H1 (cell line): ENCODE measurements at regions not wholly inside any gene's neighbourhood (a gene's known extent, or its start where the extent isn't known, plus 50 kb on each side); places are given as distances from the start of the nearest gene placed in this dataset.

Experiments used
- ATF2 ChIP-seq: IDR thresholded peaks from 2 replicates; pipeline ENCODE4 v1.6.1; 2012; ENCODE audit warnings: low read length, inconsistent platforms
- CEBPB ChIP-seq: IDR thresholded peaks from 2 replicates; pipeline ENCODE4 v1.6.1; 2012; ENCODE audit warnings: low read depth, low read length
- CREB1 ChIP-seq: IDR thresholded peaks from 2 replicates; pipeline ENCODE4 v1.6.1; 2012; ENCODE audit warnings: inconsistent platforms
- CTCF ChIP-seq, 3 experiments: IDR thresholded peaks; 1 replicate in 2 of 3; 2 replicates in 1 of 3; pipeline versions ENCODE4 v1.5.1 to v1.6.1; 2011; ENCODE audit warnings: low read length in 3 of 3, mild to moderate bottlenecking in 3 of 3, inconsistent platforms in 2 of 3, low read depth in 1 of 3, moderate library complexity in 1 of 3; ENCODE audit not compliant: insufficient read depth in 1 of 3; ENCODE audit errors: control extremely low read depth in 1 of 3
- EGR1 ChIP-seq: IDR thresholded peaks from 2 replicates; pipeline ENCODE4 v1.6.1; 2011; ENCODE audit warnings: low read depth, low read length, borderline replicate concordance
- EP300 ChIP-seq, 2 experiments: IDR thresholded peaks; 1 replicate in 1 of 2; 2 replicates in 1 of 2; pipeline ENCODE4 v1.6.1; 2011 to 2012; ENCODE audit warnings: low read depth in 2 of 2, low read length in 2 of 2, mild to moderate bottlenecking in 2 of 2, borderline replicate concordance in 1 of 2, inconsistent platforms in 1 of 2, moderate library complexity in 1 of 2
- HDAC2 ChIP-seq, 2 experiments: fragments of 300-600 bp in 1 of 2; sonication (generic) in 1 of 2; IDR thresholded peaks; 2 replicates each; pipeline ENCODE4 v1.6.1; 2011 to 2012; ENCODE audit warnings: low read depth in 2 of 2, low read length in 2 of 2, mild to moderate bottlenecking in 2 of 2, moderate library complexity in 2 of 2, borderline replicate concordance in 1 of 2, inconsistent platforms in 1 of 2
- HDAC6 ChIP-seq: IDR thresholded peaks from one replicate; pipeline ENCODE4 v1.7.1; 2012; ENCODE audit warnings: low read depth, mild to moderate bottlenecking, inconsistent platforms, low read length, moderate library complexity
- JUN ChIP-seq: IDR thresholded peaks from 2 replicates; pipeline ENCODE4 v1.6.1; 2011; ENCODE audit warnings: low read depth, mild to moderate bottlenecking, improper control_type of control experiment, low read length
- MAX ChIP-seq: IDR thresholded peaks from 2 replicates; pipeline ENCODE4 v1.6.1; 2012; ENCODE audit warnings: inconsistent platforms
- SRF ChIP-seq: IDR thresholded peaks from 2 replicates; pipeline ENCODE4 v1.6.1; 2011; ENCODE audit warnings: mild to moderate bottlenecking, low read depth, low read length, moderate library complexity
- TEAD4 ChIP-seq: IDR thresholded peaks from 2 replicates; pipeline ENCODE4 v1.6.1; 2012; ENCODE audit warnings: low read depth, low read length, inconsistent platforms, mixed read lengths
- ZNF274 ChIP-seq: IDR thresholded peaks from 2 replicates; pipeline ENCODE4 v1.7.0; 2012; ENCODE audit warnings: low read length, borderline replicate concordance; ENCODE audit errors: extremely low read depth

GRCh38 chr22:49663311-49663711, 164.4 kb downstream of the BRD1 start:
- TF ChIP-seq CTCF (IDR thresholded peaks at IDR 0.05; ENCODE audit: control extremely low read depth in 1 of 3, insufficient read depth in 1 of 3, low read depth in 1 of 3, low read length in 3 of 3): no peak
- no peak for TF ChIP-seq EGR1
- no peak for TF ChIP-seq CREB1
- TF ChIP-seq CEBPB: no peak
- TF ChIP-seq ATF2: no peak
- no peak for TF ChIP-seq HDAC2 (IDR thresholded peaks at IDR 0.05; ENCODE audit: borderline replicate concordance in 1 of 2, low read depth in 2 of 2, low read length in 2 of 2)
- TF ChIP-seq SRF: no peak
- no peak for TF ChIP-seq EP300 (IDR thresholded peaks at IDR 0.05; ENCODE audit: borderline replicate concordance in 1 of 2, low read depth in 2 of 2, low read length in 2 of 2)
- TF ChIP-seq TEAD4: no peak
- no peak for TF ChIP-seq MAX
- TF ChIP-seq JUN: no peak
- TF ChIP-seq ZNF274: no peak
- no peak for TF ChIP-seq HDAC6
